WTC11 (cell line): ENCODE measurements at regions not wholly inside any gene's neighbourhood (a gene's known extent, or its start where the extent isn't known, plus 50 kb on each side); places are given as distances from the start of the nearest gene placed in this dataset.

Experiments used
- ATAC-seq: fragments of 200-7000 bp; cut with Tn5 transposase; 2 replicates; pipeline ENCODE4 v1.10.0; 2021; ENCODE audit warnings: mild to moderate bottlenecking, moderate library complexity
- CTCF ChIA-PET: fragments of 300-600 bp; sonication (Branson Sonifier 250); formaldehyde crosslinking; loops from one replicate; lab custom pipeline; 2021; ENCODE audit warnings: antibody characterized with exemption; lab: Charles Lee
- POLR2A ChIA-PET: fragments of 350-600 bp; sonication (Branson Sonifier 250); formaldehyde crosslinking; loops from one replicate; lab custom pipeline; 2021; ENCODE audit warnings: antibody characterized with exemption; lab: Charles Lee
- DNase-seq: peaks from one replicate; pipeline ENCODE4 v3.0.0; 2021; ENCODE audit warnings: low spot score
- H3K27ac Mint-ChIP-seq: 2 replicates; pipeline ENCODE4 v1.8.0; 2021; ENCODE audit warnings: mixed read lengths
- H3K27me3 Mint-ChIP-seq: 2 replicates; pipeline ENCODE4 v1.8.0; 2021; ENCODE audit warnings: low read depth, mild to moderate bottlenecking, moderate library complexity, mixed read lengths
- H3K36me3 Mint-ChIP-seq: 2 replicates; pipeline ENCODE4 v1.8.0; 2021; ENCODE audit warnings: mixed read lengths
- H3K4me1 Mint-ChIP-seq: 2 replicates; pipeline ENCODE4 v1.8.0; 2022; ENCODE audit warnings: mixed read lengths
- H3K4me3 Mint-ChIP-seq: 2 replicates; pipeline ENCODE4 v1.8.0; 2021; ENCODE audit warnings: mild to moderate bottlenecking, moderate library complexity, mixed read lengths
- H3K9me3 Mint-ChIP-seq: 2 replicates; pipeline ENCODE4 v1.8.0; 2021; ENCODE audit warnings: mixed read lengths
- CBFB ChIP-seq: sonication (generic); formaldehyde crosslinking; IDR thresholded peaks from 2 replicates; pipeline ENCODE4 v1.8.1; 2022; ENCODE audit warnings: mild to moderate bottlenecking, low read depth, missing genetic modification reagents
- FOXJ3 ChIP-seq: sonication (generic); formaldehyde crosslinking; IDR thresholded peaks from 2 replicates; pipeline ENCODE4 v1.9.0; 2021; ENCODE audit warnings: missing genetic modification reagents, mild to moderate bottlenecking, borderline replicate concordance
- FOXK1 ChIP-seq: sonication (generic); formaldehyde crosslinking; IDR thresholded peaks from 2 replicates; pipeline ENCODE4 v1.8.0; 2022; ENCODE audit warnings: mild to moderate bottlenecking, moderate library complexity, missing genetic modification reagents
- GTF2I ChIP-seq: fragments of 250-450 bp; sonication (Bioruptor Pico); conservative IDR thresholded peaks from 2 replicates; pipeline ENCODE4 v1.4.0; 2021; ENCODE audit warnings: mild to moderate bottlenecking
- MAX ChIP-seq: sonication (generic); formaldehyde crosslinking; IDR thresholded peaks from 2 replicates; pipeline ENCODE4 v1.8.0; 2022; ENCODE audit warnings: mild to moderate bottlenecking, missing genetic modification reagents
- MYBL2 ChIP-seq: sonication (generic); formaldehyde crosslinking; IDR thresholded peaks from 2 replicates; pipeline ENCODE4 v1.8.1; 2023; ENCODE audit warnings: mild to moderate bottlenecking, moderate library complexity, missing genetic modification reagents
- NR3C1 ChIP-seq: sonication (generic); formaldehyde crosslinking; conservative IDR thresholded peaks from 2 replicates; pipeline ENCODE4 v1.8.1; 2023; ENCODE audit warnings: low read depth, mild to moderate bottlenecking, missing genetic modification reagents
- SP1 ChIP-seq: sonication (generic); formaldehyde crosslinking; conservative IDR thresholded peaks from 2 replicates; pipeline ENCODE4 v1.8.1; 2022; ENCODE audit warnings: missing genetic modification reagents
- STAT6 ChIP-seq: sonication (generic); formaldehyde crosslinking; conservative IDR thresholded peaks from 2 replicates; pipeline ENCODE4 v1.8.1; 2023; ENCODE audit warnings: mild to moderate bottlenecking, low read depth, missing genetic modification reagents, moderate library complexity
- TEAD1 ChIP-seq: sonication (generic); formaldehyde crosslinking; IDR thresholded peaks from 2 replicates; pipeline ENCODE4 v1.8.0; 2022; ENCODE audit warnings: mild to moderate bottlenecking, missing genetic modification reagents
- TEAD4 ChIP-seq: sonication (generic); formaldehyde crosslinking; IDR thresholded peaks from 2 replicates; pipeline ENCODE4 v1.8.0; 2022; ENCODE audit warnings: mild to moderate bottlenecking, missing genetic modification reagents
- USF1 ChIP-seq: sonication (generic); formaldehyde crosslinking; IDR thresholded peaks from 2 replicates; pipeline ENCODE4 v1.8.0; 2022; ENCODE audit warnings: mild to moderate bottlenecking, missing genetic modification reagents
- ZMAT4 ChIP-seq: fragments of 250-450 bp; sonication (Bioruptor Pico); IDR thresholded peaks from 2 replicates; pipeline ENCODE4 v1.9.0; 2021; ENCODE audit warnings: mild to moderate bottlenecking
- ZNF138 ChIP-seq: sonication (generic); formaldehyde crosslinking; conservative IDR thresholded peaks from 2 replicates; pipeline ENCODE4 v1.8.1; 2022; ENCODE audit warnings: mild to moderate bottlenecking, moderate library complexity, missing genetic modification reagents
- ZNF219 ChIP-seq: sonication (generic); formaldehyde crosslinking; IDR thresholded peaks from 2 replicates; pipeline ENCODE4 v1.8.0; 2023; ENCODE audit warnings: missing genetic modification reagents, mild to moderate bottlenecking, borderline replicate concordance
- ZNF396 ChIP-seq: fragments of 250-450 bp; sonication (Bioruptor Pico); IDR thresholded peaks from 2 replicates; pipeline ENCODE4 v1.8.0; 2021; ENCODE audit warnings: mild to moderate bottlenecking, moderate library complexity, borderline replicate concordance
- ZNF416 ChIP-seq: fragments of 250-450 bp; sonication (Bioruptor Pico); IDR thresholded peaks from 2 replicates; pipeline ENCODE4 v1.9.0; 2021; ENCODE audit warnings: mild to moderate bottlenecking, inconsistent platforms
- ZNF425 ChIP-seq: fragments of 250-450 bp; sonication (Bioruptor Pico); conservative IDR thresholded peaks from 2 replicates; pipeline ENCODE4 v1.9.0; 2021; ENCODE audit warnings: mild to moderate bottlenecking
- ZNF532 ChIP-seq: fragments of 250-450 bp; sonication (Bioruptor Pico); IDR thresholded peaks from 2 replicates; pipeline ENCODE4 v1.9.0; 2021; ENCODE audit warnings: mild to moderate bottlenecking, borderline replicate concordance
- TF ChIP-seq, protein P1 (sequence below): fragments of 250-450 bp; sonication (Bioruptor Pico); IDR thresholded peaks from 2 replicates; pipeline ENCODE4 v1.9.0; 2021; ENCODE audit warnings: moderate library complexity, mild to moderate bottlenecking, inconsistent platforms, borderline replicate concordance
- TF ChIP-seq, protein P2 (sequence below): sonication (generic); formaldehyde crosslinking; IDR thresholded peaks from 2 replicates; pipeline ENCODE4 v1.8.1; 2023; ENCODE audit warnings: mild to moderate bottlenecking, missing genetic modification reagents, moderate library complexity
- TF ChIP-seq, protein P3 (sequence below): fragments of 250-450 bp; sonication (Bioruptor Pico); IDR thresholded peaks from 2 replicates; pipeline ENCODE4 v1.8.0; 2021; ENCODE audit warnings: mild to moderate bottlenecking

DNA sequence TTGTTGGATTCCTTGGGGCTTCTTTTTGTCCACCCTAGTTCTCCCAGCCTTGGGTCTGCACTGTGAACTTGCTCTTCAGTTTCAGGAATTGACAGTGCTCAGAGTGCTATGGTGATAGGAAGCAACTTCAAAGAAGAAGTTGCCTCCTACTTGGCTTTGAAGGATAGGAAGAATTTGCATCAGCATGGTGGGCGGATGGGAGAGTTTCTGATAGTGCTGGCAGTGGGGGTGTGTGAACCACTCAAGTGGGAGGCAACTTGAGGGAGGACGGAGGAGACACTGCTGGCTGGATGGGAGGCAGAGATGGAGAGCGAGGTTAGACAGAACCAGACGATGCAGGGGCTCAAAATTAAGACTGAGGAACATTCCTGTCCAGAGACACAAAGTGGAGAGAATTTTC is 164.4 kb upstream of the SKOR2 start:
- CTCF ChIA-PET, result no interaction called here
- Mint-ChIP-seq H3K27me3 (peaks cover 60% of the 10 kb centered on the region), H3K27ac (no peak overlapping the region), H3K9me3 (no peaks in the 10 kb centered on the region), H3K36me3 (no peaks in the 10 kb centered on the region), H3K4me1 (peaks cover 23% of the 10 kb centered on the region), H3K4me3 (no peak overlapping the region)
- DNase-seq, result no peak
- ATAC-seq, result no peak
- no peak for TF ChIP-seq STAT6 (CRISPR knock-in tag)
- no peak for TF ChIP-seq ZNF138 (CRISPR knock-in tag)
- no peak for TF ChIP-seq SP1 (CRISPR knock-in tag)
- no peak for TF ChIP-seq MAX
- TF ChIP-seq, protein P1, sequence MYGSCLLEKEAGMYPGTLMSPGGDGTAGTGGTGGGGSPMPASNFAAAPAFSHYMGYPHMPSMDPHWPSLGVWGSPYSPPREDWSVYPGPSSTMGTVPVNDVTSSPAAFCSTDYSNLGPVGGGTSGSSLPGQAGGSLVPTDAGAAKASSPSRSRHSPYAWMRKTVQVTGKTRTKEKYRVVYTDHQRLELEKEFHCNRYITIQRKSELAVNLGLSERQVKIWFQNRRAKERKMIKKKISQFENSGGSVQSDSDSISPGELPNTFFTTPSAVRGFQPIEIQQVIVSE (CRISPR knock-in tag), result no peak
- TF ChIP-seq ZNF219 (CRISPR knock-in tag), result no peak
- no peak for TF ChIP-seq ZMAT4 (CRISPR knock-in tag)
- TF ChIP-seq NR3C1 (CRISPR knock-in tag), result no peak
- TF ChIP-seq, protein P2, sequence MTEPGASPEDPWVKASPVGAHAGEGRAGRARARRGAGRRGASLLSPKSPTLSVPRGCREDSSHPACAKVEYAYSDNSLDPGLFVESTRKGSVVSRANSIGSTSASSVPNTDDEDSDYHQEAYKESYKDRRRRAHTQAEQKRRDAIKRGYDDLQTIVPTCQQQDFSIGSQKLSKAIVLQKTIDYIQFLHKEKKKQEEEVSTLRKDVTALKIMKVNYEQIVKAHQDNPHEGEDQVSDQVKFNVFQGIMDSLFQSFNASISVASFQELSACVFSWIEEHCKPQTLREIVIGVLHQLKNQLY (CRISPR knock-in tag), result no peak
- TF ChIP-seq FOXK1 (CRISPR knock-in tag), result no peak
- TF ChIP-seq, protein P3, sequence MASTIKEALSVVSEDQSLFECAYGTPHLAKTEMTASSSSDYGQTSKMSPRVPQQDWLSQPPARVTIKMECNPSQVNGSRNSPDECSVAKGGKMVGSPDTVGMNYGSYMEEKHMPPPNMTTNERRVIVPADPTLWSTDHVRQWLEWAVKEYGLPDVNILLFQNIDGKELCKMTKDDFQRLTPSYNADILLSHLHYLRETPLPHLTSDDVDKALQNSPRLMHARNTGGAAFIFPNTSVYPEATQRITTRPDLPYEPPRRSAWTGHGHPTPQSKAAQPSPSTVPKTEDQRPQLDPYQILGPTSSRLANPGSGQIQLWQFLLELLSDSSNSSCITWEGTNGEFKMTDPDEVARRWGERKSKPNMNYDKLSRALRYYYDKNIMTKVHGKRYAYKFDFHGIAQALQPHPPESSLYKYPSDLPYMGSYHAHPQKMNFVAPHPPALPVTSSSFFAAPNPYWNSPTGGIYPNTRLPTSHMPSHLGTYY (CRISPR knock-in tag), result no peak
- no peak for TF ChIP-seq TEAD4 (CRISPR knock-in tag)
- no peak for TF ChIP-seq MYBL2
- TF ChIP-seq CBFB, result no peak
- no peak for TF ChIP-seq TEAD1 (CRISPR knock-in tag)
- POLR2A ChIA-PET, result interaction anchor here (0.6 kb wide), 1 partner anchor 133 kb away, joined by 5 read pairs; no protein-coding TSS in a partner anchor

- ChIA-PET POLR2A (no interaction called here), CTCF (interaction anchor here (1.1 kb wide), 1 partner anchor 15 kb away, joined by 3 read pairs; no protein-coding TSS in a partner anchor)
- H3K27ac Mint-ChIP-seq, result no peak overlapping the region
- H3K36me3 Mint-ChIP-seq, result no peaks in the 10 kb centered on the region
- H3K27me3 Mint-ChIP-seq, result peaks cover 40% of the 10 kb centered on the region
- ATAC-seq, result no peak
- peaks cover 15% of the 10 kb centered on the region for H3K4me1 Mint-ChIP-seq
- H3K9me3 Mint-ChIP-seq, result no peaks in the 10 kb centered on the region
- no peak overlapping the region for H3K4me3 Mint-ChIP-seq
- no peak for DNase-seq
- no peak for TF ChIP-seq ZNF416 (CRISPR knock-in tag)
- no peak for TF ChIP-seq GTF2I
- TF ChIP-seq ZNF396 (CRISPR knock-in tag), result no peak
- TF ChIP-seq ZNF532, result no peak
- TF ChIP-seq FOXJ3, result no peak
- no peak for TF ChIP-seq ZNF425 (CRISPR knock-in tag)
- TF ChIP-seq USF1 (CRISPR knock-in tag), result no peak
- TF ChIP-seq ZMAT4 (CRISPR knock-in tag), result no peak
Observed at GRCh38 chr18:47413327-47413726, 161.9 kb upstream of the SKOR2 start.
